NCI-H774 (cell line): ENCODE measurements at regions not wholly inside any gene's neighbourhood (a gene's known extent, or its start where the extent isn't known, plus 50 kb on each side); places are given as distances from the start of the nearest gene placed in this dataset.

Experiments used
- DNase-seq: peaks from one replicate; lab custom pipeline; 2025; lab: John Stamatoyannopoulos, UW

DNA sequence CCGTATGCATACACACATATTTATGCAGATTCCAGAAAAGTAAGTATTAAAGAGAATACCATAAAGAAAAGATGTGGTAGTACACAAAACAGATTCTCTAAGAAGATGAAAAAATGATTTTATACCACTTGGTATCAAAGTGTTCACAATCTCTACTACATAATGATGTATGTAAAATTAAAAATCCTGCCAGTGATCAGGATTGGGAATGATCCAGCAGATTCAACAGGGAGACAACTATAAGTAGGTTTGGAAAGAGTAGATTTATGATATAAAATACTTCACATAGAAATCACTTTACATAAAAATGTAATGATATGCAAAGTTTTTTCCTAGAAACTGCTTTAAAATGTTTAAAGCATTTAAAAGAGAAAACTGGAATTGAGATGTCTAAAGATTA, 447.0 kb downstream of the CNTNAP4 start:
- DNase-seq: no peak

DNA sequence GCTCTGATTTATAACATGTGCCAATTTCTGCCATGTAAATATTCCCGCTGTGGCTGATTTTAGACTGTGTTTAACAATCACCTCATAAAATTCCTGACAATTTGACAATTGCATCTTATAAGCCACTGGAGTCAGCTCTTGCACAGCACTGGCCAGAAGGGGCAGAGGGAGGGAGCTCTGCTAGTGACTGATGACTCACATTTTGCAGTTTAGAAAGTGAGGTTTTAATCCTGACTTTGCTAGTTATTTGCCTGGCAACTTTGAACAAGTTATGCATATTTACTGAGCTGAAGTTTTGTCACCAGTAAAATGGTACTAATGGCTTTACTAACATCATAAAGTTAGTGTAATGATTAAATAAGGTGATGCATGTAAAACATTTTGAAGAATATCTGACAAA, 452.3 kb downstream of the CNTNAP4 start:
- DNase-seq: no peak

DNA sequence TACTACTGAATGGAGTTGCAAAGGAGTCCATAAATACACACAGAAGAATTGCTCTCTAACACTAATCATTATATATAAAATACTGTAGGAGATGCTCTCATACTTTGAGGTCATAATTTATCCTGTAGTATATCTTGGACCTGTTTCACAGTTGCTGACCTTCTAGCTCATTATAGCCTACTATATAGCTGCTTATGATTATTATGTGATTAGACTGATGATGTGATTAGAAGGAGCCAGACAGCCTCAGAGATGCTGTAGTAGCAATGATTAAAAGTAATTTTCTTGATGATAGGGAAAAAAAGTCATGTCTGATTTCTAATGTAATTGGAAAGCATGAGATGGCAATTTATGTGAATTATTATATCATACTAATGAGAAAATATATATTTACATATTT, 455.7 kb downstream of the CNTNAP4 start:
- DNase-seq: no peak

DNA sequence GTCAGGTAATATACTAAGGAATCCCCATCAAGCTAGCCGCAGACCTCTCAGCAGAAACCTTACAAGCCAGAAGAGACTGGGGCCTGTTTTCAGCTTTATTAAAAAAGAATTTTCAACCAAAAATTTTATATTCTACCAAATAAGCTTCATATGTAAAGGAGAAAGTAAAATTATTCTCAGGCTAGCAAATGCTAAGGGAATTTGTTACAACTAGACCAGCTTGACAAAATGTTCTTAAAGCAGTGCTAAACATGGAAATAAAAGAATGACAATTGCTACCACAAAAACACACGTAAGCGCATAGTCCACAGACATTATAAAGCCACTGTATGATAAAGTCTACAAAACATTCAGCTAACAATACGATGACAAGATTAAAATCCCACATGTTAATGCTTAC, 449.4 kb upstream of the MON1B start:
- no peak for DNase-seq

DNA sequence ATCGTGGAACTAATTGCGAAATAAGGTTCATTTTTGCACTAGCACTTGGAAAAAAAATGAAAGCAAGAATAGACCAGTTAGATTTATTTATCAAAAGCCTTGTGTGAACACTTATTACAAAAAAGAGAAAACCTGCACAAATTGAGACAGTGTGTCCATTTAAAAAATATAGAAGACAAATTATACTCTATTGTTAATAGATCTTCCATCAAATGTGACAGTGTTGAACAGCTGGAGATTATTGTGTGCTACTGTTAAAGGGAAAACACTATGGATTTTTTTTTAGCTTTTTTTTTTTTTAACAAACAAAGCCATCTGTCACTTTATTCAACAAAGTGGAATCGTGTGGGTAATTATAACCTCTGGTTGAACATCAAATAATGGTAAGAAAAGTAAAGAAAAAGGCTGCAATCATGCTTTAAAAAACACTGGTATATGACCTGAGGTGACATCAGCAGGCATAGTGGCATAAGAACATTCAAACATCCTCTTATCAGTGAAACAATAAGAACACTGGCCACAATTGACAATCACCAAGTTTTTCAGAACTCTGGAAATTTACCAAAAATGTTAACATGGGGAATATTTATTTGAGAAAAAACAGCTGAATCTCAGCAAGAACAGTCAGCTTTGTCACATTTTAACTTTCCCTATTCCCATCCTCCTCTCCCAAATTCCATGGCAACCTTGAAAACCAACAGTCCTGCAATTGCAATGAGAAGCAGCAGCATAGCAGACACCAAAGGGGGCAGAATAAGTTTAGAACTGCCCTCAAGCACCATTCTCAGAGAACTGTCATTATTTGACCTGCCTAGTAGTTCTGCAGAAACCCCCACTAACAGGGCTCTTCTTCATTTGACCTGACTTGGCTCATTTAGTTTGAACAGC, 442.3 kb upstream of the MON1B start:
- DNase-seq: peak; percentile 11

DNA sequence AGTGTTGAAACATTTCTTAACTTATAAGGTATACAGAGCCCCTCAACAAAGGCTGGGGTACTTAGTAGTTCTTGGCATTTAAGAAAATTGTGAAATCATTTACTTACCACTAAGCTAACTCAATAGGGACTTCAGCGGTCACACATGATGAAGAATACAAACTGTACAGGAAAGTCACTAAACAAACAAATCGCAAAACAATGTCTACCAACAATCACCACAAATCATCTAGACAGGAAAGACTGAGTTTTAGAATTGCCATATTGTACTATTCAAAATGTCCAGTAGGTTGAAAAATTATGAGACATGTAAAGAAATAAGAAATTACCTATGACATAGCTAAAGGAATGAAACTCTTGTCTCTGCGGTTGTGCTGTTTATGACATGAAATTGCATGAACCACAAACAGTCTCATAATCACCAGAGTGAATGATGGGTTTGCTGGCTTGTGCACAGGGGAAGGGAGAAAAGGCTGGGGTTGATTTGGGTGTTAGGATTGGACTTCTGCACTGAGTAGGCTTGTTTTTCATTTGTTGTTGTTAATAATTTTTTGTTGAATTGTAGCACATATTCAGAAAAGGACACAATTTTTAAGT, 441.1 kb upstream of the MON1B start:
- DNase-seq: no peak

DNA sequence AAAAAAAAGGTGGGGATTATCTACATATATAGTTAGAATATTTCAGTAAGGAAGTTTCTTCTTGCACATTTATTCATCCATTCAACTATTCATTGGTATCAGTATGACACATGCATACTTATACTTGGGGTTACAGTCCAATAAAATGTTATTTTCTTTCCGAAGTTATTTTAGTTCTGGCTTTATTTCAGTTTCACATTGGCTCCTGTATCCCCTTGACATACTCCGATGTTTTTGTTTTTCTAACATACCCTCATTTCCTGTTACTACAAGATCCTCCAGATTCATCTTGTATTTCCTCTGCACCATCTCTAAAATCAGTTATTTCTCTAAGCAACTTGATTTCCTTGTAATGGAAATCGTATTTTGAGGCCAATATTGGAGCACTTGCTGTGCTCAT, 435.5 kb upstream of the MON1B start:
- DNase-seq: no peak

DNA sequence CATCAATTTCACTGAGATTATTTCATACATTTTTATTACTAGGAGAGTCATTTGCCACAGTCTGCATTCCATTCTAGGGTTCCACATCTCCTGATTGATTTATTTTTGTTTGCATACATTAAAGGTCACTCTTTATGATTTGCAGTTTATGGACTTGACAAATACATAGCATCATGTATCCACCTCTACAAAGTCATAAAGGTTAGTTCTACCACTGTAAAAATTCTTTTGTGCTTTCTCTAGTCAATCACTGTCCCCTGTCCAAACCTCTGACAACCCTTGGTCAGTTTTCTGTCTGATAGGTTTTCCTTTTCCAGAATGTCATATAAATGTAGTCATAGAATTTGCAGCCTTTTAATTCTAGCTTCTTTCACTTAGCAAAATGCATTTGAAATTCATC, 434.6 kb upstream of the MON1B start:
- DNase-seq: no peak

DNA sequence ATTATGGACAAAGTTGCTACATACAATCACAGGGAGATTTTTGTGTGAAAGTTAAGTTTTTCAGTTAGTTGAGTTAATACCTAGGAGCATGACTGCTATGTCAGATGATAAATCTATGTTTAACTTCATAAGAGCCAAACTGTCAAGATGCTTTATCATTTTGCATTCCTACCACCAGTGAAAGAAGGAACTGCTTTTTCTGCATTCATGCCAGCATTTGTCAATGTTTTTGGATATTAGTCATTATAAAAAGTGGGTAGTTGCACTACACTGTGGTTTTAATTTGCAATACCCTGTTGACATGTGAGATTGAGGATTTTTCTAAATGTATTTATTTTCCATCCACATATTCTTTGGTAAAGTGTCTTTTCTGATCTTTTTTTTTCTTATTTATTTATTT, 434.0 kb upstream of the MON1B start:
- DNase-seq: no peak

DNA sequence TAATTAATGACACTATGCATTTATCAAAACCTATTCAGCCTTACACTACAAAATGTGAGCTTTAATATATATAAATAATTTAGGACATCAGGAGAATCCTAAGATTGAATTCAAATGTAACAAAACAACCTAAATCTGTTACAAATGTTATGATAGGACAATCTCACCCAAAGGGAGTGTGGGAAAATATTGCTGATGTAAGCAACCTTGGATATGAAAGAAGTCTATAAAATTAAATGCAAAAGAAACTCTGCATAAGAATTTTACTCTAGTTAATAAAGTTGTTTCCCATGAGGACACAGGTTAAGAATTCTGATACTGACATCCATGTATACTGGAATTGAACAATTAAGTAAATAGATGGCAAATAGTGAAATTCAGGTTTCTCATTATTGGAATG, 424.5 kb upstream of the MON1B start:
- DNase-seq: no peak

DNA sequence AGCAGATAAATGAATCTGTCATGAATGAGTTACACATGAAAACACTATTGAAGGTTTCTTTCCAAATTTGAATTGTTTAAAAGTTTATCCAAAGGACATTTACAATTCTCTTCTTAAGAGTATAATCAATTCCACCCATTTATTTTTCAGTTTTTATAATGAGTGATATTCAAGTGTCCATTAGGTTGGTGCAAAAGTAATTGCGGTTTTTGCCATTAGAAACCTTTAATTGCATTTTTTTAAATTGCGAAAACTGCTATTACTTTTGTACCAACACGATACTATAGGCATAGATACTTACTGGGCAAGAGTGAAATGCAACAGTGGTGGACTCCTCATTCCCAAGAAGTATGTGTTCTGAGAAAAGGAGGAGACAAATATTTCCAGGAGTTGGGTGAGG, 422.7 kb upstream of the MON1B start:
- no peak for DNase-seq

DNA sequence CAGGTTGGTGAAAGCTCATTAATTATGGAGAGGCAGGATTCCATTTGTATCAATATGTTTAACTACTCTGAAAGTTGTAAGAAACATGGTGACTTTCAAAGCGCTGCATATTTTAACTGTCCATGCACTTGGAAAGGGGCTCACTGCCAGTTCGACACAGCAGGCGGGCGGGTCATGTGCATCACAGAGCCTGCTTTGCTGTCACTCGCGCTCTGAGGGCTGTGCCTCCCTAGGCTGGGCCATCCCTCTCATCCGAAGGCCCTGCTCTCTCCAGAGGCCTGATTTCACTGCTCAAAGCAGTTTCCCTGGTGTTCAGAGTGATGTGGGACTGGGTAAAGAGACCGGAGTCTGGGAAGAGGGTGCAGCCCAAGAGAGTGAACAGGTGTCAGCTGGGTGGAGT, 422.0 kb upstream of the MON1B start:
- DNase-seq: no peak

DNA sequence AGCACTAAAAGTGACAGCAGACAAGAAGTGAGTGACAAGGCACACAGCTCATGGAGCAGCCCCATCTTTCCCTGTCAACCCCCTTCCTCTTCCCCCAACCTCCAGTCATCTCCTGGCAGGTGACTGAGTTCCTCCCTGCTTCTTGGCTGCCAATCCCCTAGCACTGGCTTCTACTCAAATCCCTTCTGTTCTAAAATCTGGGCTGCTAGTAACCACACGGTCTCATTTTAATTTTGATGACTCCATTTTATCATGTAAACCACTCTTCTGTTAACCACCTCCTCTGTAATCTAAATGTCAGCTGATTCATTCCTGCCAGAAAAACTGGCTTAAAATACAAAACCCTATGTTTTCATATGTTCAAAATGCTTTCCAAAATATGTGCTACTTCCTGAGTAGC, 419.8 kb upstream of the MON1B start:
- DNase-seq: no peak

DNA sequence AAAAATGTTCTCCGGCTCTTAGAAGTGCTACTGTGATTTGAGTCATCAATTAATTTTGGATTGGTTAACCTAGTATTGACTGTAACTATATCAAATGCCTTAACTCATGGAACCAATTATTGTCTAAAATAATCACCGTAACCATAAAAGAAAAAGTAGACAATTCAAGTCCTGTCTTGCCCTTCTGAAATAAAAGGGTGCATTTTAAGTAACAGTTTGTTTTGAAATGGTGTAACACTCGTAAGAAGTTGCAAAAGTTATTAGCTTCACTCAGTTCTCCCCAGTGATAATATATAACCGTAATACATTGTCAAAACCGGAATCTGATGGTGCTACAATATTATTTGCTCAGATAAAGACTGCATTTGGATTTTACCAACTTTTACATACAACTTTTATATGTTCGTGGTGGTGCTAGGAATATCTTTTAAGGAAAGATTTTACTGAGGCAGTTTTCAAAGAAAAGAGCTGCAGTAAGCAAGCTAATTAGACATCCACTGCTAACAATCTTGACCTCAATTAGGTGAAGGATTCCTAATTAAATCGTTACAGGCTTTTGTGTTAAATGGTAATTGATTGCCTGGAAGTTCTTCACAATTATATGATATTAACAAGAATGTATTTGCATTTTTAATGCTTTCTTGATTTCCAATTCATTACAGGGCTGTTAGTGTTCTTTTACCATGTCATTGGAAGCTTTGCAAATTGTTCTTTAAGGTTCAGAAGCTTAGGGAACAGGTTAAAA, 413.1 kb upstream of the MON1B start:
- no peak for DNase-seq

DNA sequence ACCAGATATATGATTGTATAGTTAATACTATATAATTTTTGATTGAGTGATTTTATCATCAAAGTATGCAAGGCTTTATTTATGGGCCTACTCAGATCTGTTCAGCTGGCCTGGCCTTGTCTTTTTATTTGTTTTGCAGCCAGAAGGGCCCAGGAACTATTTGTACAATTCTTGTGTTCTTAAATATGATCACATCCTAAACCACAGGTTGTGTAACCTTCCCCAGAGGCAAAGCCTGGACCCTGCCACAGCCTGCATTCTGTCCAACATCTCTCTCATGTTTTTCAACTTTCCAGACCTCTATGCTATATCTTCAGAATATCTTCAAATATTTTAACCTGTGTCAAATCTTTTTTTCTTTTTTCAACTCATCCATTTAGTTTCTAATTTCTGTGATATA, 410.4 kb upstream of the MON1B start:
- no peak for DNase-seq

DNA sequence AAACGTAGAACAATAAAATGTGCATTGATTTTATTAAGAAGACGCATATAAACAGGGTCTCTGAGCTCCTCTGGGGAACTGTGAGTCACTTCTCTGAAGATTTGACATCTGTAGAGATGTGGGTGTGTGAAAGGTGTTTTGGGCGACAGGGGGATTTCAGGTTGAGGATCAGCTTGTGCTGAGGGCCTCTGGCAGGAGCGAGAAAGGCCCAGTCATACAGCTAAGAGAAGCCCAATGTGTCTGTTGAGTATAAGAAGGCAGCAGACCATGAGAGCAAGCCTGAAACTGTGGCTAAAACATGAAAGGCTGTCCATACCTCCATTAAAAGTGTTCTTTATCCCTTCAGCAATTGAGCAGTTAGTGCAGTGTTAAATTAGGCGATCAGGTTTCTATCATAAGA, 406.5 kb upstream of the MON1B start:
- DNase-seq: no peak

DNA sequence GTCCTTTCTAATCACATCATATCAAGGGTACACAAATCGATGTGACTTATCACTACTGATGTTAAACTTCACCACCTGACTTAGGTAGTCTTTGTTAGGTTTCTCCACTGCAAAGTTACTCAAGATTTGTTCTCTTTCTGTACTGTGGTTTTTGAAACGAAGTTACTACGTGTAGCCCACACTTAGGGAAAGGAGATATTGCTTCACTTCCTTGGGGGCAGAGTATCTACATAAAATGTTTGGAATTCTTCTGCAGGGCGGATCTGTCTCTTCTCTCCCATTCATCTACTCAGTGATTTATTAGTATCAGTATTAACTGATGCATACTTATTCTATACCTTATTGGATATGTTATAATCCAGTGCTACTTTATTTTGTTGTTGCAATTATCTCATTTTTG, 403.6 kb upstream of the MON1B start:
- no peak for DNase-seq

DNA sequence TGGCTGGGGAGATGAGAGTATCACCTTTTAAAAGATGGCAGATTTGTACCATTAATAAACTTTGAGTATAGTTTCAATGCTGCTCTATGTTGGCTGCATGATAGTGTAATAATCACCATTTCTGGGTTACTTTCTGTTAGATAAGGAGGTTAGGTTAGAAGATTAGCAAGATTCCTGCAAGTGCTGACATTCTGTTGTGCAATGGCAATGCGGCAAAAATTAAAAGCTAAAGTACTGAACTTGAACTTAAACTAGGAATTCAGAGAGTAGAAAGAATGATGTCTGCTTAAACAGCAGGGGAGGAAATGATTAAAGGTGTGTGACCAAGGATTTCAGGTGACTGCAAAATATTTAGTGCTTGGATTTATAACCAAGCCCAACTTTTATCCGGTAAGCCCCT, 399.8 kb upstream of the MON1B start:
- no peak for DNase-seq

DNA sequence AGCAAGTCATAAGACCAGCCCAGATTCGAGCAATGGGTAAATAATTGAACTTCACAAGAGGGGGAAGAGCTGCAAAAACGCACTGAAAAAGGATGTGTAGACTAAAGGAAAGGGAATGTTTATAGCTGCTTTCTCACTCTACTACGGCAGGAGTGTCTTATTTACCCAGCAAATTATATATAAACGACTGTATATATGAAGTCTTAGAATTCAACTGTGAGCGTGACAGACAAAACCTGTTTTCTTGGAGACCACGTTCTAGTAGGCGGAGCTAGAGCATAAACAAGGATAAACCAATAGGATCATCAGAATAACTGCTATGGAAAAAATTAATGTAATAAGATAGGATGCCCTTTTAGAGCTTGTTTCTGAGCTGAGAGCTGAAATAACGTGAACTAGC, 394.6 kb upstream of the MON1B start:
- DNase-seq: no peak

DNA sequence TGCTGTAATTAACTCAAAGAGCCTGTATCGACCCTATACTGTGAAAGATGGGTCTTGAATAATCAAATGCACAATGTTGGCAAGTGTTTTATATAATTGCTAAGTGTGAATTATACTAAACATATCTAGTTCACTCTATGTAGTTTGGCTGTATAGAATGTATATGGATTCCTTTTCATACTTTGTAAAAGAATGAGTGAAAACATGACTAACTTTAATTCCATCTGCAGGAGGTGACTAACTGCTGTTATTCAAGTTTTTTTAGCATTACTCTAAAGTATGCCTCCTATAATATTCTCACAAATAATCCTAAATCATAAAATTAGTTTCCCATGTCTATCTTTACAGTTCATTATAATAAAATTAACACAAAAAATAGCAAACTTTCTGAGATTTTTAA, 394.0 kb upstream of the MON1B start:
- DNase-seq: no peak

DNA sequence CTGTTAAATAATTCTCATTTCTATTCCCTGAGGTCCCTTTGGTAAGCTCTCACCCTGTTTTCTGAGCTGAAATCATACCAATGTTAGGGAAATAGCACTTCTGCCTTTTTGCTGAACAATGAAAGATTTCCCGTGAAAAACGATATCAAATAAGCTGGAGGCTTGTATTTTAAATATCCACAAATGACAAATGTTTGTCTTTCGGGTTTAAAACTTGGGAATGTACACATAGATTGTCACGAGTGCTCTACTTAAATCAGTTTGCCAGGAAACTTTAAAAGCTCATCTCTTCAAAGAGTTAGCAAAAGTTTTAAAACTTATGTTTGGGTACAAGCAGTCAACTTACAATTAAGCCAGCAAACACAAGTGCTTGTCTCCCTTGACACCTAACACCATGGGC, 393.5 kb upstream of the MON1B start:
- no peak for DNase-seq

DNA sequence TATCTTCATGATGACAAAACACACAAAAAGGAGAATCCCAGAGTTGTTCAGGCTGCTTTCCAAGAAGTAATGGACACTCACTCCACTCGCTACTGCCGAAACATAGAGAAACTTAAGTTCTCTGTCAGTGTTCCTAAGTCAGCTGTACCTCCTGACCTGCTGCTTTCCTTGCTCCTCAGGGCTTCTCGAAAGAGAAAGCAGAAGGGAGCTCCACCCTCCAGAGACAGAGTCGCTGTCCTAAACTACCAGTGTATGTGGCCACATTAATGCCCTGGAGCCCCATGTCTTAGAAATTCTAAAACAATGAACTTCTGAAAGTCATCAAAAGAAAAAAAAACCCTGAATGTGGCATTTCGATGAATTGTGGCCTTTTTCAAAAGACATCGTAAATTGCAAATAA, 390.8 kb upstream of the MON1B start:
- no peak for DNase-seq

DNA sequence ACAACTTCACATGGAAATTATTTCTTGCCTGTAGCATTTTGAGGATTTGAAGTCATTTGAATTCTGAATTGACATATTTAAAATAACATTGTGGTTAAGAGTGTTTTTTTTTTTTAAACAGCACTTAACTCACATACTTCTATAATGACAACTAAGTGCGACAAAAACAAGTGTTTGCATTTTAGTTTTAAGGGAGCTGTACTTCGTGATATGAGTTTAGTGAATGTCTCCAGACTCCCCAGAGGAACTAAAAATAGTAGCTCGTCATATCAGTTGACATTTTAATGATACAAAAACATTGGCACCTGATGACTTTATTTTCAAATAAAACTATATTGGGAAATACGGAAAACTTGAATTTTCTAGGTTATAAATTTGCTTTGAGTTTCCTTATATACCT, 389.6 kb upstream of the MON1B start:
- DNase-seq: no peak
